HG03066 (cell line): ENCODE measurements at regions not wholly inside any gene's neighbourhood (a gene's known extent, or its start where the extent isn't known, plus 50 kb on each side); places are given as distances from the start of the nearest gene placed in this dataset.
"Not testable (repeated sequence)": the region's sequence is repeated elsewhere in the genome, so short reads cannot be mapped to it uniquely, and the experiment has no call there.

Experiments
- ATAC-seq: cut with Tn5 transposase; IDR thresholded peaks from one replicate; pipeline ENCODE4 v1.9.1; 2021; ENCODE audit warnings: low read depth; ENCODE audit not compliant: unreplicated experiment

DNA sequence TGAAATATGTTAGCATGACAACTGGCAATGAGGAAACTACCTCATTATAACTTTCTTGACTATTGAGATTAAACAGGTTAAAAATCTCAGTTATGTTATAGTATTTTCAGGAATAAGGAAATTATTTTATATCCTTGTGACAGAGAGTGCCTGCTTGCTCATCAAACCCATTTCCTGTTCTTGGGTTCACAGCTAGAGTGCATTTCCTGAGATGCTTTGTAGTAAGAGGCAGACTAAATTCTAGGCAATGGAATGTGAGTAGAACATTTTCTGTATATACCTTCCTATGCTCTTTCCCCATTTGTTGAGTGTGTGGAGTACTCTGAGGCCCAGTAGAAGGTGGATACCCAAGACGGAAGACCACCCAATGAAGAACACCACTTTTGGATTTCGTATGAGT is 96.9 kb upstream of the CASK start:
- ATAC-seq = no peak

DNA sequence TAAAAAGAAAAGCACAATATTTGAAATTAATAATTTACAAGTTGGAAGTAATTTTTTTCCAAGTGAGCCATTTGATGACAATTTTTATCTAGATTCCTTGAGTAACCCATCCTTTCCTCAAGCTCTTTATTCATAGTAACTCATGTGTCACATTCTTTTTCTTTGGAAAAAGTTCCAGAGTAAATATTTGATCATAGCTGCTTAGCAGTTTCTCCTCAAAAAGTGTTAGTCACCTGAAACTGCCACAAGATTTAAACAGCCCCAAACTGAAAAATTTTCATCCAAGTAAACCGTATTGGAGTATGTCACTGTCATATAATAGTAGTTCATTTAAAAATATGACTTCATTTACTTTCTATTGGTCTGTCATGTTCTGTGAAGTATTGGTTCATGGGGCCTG is 94.6 kb upstream of the CASK start:
- ATAC-seq = no peak

DNA sequence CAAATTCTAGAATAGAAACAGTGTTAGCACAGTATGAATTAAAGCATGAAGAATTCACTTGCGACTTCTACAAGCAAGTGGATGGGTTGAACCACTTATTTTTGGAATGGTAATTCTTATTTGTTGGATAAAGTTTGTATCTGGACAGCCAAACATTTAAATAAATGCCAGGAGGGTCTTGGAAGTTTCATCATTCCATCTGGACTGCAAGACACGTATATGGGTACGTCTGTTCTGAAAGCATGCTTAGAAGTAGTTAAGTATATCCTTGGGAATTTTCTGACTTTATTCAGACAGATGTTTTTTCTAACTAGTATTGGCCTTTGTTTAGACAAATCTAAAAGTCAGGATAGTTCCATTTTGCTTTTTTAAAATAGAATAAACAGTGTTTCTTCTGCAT is 77.5 kb upstream of the CASK start:
- ATAC-seq = no peak

DNA sequence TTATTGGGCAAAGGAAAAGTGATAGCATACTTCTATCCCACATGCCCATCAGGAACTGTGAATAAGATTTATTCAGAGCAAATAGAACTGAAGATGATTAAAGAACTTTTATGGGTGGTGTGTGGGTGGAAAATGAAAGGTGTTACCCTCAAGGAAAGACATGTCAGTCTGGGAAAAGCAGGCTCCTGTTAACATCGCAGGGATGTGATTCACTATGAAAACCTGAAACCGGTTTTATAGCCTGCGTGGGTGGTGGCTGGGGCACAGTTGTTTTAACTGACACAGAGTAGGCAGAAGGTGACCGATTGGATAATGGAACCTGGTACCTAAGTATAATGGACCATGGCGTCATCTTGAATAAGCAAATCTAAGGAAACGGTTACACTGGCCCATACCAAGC is 61.3 kb upstream of the CASK start:
- no peak for ATAC-seq

DNA sequence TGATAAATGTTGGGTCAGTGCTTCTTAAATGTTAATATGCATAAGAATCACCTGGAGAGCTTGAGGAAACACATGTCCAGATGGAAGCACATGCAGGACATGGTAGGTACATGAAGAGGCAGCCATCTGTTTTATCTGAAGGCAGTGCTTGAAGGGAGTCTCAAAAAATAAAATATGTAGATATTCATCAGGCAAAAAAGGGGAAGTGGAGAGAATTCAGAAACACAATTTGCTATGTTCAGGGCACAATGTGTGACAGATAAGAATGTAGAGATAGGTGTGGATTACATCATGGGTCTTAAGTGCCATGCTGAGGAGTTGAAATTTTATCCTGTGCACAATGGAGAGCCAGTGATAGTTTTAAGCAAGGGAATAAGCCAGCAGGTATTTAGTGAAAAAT is 59.6 kb upstream of the CASK start:
- no peak for ATAC-seq

DNA sequence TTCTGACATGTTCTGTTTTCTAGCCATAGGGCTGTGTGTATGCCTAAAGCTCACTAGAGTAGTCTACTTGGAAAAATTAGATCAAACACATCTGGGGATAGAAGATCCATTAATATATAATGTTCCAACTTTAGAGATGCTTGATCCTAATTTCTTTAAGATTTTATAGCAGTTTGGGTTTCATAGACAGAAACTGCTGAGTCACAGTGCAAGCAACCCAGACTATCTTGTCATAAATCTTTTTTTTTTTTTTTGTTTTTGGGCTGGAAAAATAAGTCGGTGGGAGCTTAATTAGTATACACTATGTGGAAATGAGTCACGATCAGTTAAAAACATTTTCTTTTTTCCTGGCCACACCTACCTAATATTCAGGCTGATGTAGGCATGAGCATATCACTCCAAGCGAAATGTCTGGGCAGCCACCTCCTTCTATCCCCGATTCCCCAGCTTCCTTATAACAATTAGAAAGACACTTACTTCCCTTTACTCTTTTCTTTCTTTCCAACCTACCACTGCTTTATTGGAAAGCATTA is 58.2 kb upstream of the CASK start:
- no peak for ATAC-seq

DNA sequence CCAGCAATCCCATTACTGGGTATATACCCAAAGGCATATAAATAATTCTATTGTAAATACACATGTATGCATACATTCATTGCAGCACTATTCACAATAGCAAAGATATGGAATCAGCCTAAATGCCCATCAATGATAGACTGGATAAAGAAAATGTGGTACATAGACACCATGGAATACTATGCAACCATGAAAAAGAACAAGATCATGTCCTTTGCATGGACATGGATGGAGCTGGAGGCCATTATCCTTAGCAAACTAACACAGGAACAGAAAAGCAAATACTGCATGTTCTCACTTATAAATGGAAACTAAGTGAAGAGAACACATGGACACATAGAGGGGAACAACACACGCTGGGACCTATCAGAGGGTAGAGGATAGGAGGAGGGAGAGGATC is 51.3 kb upstream of the CASK start:
- not testable (repeated sequence) for ATAC-seq

DNA sequence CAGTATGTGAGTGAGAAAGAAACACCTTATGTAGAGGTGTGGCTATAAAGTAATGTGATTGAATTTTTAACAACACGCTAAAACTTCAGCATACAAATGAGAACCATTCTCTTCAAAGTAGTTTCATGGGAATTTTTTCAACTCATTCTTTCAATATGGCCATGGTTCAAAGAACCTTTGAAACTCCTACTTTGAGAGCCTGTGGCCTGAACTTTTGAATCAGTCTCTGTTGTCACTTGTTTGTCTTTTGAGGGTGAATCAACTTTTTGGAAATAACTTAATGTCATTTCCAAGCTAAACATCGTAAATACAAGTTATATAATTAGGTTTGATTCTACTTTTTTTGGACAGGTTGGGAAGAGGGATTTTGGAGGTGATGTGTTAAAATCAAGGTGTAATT is 49.9 kb upstream of the CASK start:
- ATAC-seq = no peak
